GM13976 (cell line): ENCODE measurements at regions not wholly inside any gene's neighbourhood (a gene's known extent, or its start where the extent isn't known, plus 50 kb on each side); places are given as distances from the start of the nearest gene placed in this dataset.

Source experiments
- DNase-seq: peaks from one replicate; pipeline ENCODE4 v3.0.0; 2012; ENCODE audit warnings: low spot score
- CTCF ChIP-seq: IDR thresholded peaks from 2 replicates; pipeline ENCODE4 v1.5.1; 2012; ENCODE audit warnings: borderline replicate concordance, mild to moderate bottlenecking; ENCODE audit not compliant: insufficient read depth; ENCODE audit errors: extremely low read depth, missing control alignments, control extremely low read depth
- in situ Hi-C: fragments of 300-500 bp; cut with MboI; formaldehyde crosslinking; loops from one replicate; pipeline ENCODE4 v1.12.0; 2022; ENCODE audit warnings: low sequenced_read_pairs, mixed read lengths, inconsistent platforms; ENCODE audit not compliant: unreplicated experiment

- in situ Hi-C loops: no loop called here
- no peak for DNase-seq
- TF ChIP-seq CTCF: no peak
Observed at GRCh38 chr11:87966216-87966615, 209.0 kb downstream of the RAB38 start.

GRCh38 chr11:87961606-87962005 lies 213.6 kb downstream of the RAB38 start:
- DNase-seq: no peak
- TF ChIP-seq CTCF: no peak

GRCh38 chr11:87957961-87958360 lies 217.3 kb downstream of the RAB38 start:
- in situ Hi-C loops: no loop called here
- no peak for DNase-seq
- TF ChIP-seq CTCF: no peak

More at GRCh38 chr11:87961606-87962005, 213.6 kb downstream of the RAB38 start:
- in situ Hi-C loops: no loop called here

GRCh38 chr11:87954476-87954875 lies 220.8 kb downstream of the RAB38 start:
- in situ Hi-C loops: no loop called here
- DNase-seq: no peak
- no peak for TF ChIP-seq CTCF

GRCh38 chr11:87942786-87943185 lies 232.5 kb downstream of the RAB38 start:
- DNase-seq: no peak
- in situ Hi-C loops: no loop called here
- no peak for TF ChIP-seq CTCF

- no peak for DNase-seq
- in situ Hi-C loops: no loop called here
- no peak for TF ChIP-seq CTCF
Observed at GRCh38 chr11:87934182-87934581, 241.1 kb downstream of the RAB38 start.

- TF ChIP-seq CTCF: no peak
- in situ Hi-C loops: no loop called here
- no peak for DNase-seq
Observed at GRCh38 chr11:87926250-87926970, 248.8 kb downstream of the RAB38 start.
